Uterus (tissue), 2 donors: ENCODE measurements at regions not wholly inside any gene's neighbourhood (a gene's known extent, or its start where the extent isn't known, plus 50 kb on each side); places are given as distances from the start of the nearest gene placed in this dataset.

Source experiments
- POLR2A ChIP-seq, 2 donors: fragments of 450-650 bp; IDR thresholded peaks; one replicate each; pipeline ENCODE4 v1.6.1; 2016; ENCODE audit warnings: antibody characterized with exemption in 2 of 2, mild to moderate bottlenecking in 1 of 2, moderate library complexity in 1 of 2
- TF ChIP-seq, protein P1 (sequence below), 4 experiments: fragments of 200-600 bp in 2 of 4; fragments of 450-650 bp in 2 of 4; sonication (generic) in 2 of 4; IDR thresholded peaks; one replicate each; pipeline ENCODE4 v1.5.1; 2016 to 2019; ENCODE audit warnings: antibody characterized with exemption in 4 of 4, mild to moderate bottlenecking in 2 of 4, moderate library complexity in 1 of 4

DNA sequence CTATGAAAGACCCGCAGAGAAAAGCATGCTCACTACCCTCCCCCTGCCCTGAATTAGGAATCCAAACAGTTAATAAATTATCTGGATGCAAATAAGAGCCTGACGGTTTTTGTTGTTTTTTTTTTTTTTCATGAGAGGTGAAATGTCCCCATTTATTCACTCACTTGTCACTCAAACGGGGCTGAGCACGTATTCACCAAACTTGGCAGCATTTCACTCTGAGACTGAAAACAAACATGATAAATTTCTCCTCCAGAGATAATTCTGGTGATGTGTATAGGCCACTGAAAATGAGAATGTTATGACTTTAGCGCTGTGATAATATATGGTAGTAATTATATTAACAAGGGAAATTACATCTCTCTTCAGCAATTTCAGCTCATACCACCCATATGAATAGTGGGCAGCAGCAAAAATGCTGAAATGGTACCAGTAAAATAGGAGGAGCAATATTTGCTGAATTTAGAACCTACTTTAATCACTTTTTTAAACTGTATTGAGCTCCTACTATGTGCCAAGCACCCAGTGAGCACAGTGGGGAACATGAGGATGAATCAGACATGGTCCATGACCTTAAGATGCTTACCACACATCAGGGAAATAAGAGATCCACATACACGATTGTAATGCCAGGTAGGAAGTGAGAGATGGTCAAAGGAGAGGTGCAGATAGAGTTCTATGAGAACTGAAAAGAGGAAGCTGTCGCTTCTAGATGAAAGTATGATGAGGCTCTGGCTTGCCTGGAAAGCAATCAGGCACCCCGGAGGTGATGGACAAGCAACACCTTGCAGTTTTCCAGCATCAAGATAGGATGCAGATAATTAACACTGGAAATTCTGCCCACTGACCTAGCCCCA lies 286.5 kb upstream of the TMPO start:
- TF ChIP-seq, protein P1, sequence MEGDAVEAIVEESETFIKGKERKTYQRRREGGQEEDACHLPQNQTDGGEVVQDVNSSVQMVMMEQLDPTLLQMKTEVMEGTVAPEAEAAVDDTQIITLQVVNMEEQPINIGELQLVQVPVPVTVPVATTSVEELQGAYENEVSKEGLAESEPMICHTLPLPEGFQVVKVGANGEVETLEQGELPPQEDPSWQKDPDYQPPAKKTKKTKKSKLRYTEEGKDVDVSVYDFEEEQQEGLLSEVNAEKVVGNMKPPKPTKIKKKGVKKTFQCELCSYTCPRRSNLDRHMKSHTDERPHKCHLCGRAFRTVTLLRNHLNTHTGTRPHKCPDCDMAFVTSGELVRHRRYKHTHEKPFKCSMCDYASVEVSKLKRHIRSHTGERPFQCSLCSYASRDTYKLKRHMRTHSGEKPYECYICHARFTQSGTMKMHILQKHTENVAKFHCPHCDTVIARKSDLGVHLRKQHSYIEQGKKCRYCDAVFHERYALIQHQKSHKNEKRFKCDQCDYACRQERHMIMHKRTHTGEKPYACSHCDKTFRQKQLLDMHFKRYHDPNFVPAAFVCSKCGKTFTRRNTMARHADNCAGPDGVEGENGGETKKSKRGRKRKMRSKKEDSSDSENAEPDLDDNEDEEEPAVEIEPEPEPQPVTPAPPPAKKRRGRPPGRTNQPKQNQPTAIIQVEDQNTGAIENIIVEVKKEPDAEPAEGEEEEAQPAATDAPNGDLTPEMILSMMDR (IDR thresholded peaks at IDR 0.05): no peak
- TF ChIP-seq POLR2A (IDR thresholded peaks at IDR 0.05): no peak
